B cell (primary cell): ENCODE measurements at regions not wholly inside any gene's neighbourhood (a gene's known extent, or its start where the extent isn't known, plus 50 kb on each side); places are given as distances from the start of the nearest gene placed in this dataset.

ENCODE experiments used
- EZH2 ChIP-seq: IDR thresholded peaks from 2 replicates; pipeline ENCODE4 v1.6.1; 2012; ENCODE audit warnings: borderline replicate concordance, low read depth, mild to moderate bottlenecking, moderate library complexity, low read length; ENCODE audit not compliant: insufficient read depth, poor library complexity, severe bottlenecking
- TF ChIP-seq, protein P1 (sequence below): fragments of 200-600 bp; IDR thresholded peaks from one replicate; pipeline ENCODE4 v1.8.0; 2022; ENCODE audit warnings: antibody characterized with exemption, mild to moderate bottlenecking

DNA sequence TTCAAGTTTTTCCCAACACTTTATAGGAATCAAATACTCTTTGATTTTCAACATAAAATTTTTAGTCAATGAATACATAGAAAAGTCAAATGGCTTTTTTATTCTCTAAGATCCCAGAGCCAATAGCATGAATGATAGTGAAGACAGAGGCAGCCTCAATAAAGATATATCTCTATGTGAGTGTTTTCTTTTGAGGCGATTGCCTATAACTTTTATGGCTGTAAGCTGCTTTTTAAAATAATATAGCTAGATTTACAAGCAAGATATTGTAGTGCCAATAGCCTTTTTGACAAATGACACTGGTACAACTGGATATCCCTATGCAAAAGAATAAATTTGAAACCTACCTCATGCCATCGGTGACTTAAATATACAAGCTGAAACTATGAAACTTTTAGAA is 1705.2 kb upstream of the PCDH20 start:
- TF ChIP-seq EZH2, result no peak
- TF ChIP-seq, protein P1, sequence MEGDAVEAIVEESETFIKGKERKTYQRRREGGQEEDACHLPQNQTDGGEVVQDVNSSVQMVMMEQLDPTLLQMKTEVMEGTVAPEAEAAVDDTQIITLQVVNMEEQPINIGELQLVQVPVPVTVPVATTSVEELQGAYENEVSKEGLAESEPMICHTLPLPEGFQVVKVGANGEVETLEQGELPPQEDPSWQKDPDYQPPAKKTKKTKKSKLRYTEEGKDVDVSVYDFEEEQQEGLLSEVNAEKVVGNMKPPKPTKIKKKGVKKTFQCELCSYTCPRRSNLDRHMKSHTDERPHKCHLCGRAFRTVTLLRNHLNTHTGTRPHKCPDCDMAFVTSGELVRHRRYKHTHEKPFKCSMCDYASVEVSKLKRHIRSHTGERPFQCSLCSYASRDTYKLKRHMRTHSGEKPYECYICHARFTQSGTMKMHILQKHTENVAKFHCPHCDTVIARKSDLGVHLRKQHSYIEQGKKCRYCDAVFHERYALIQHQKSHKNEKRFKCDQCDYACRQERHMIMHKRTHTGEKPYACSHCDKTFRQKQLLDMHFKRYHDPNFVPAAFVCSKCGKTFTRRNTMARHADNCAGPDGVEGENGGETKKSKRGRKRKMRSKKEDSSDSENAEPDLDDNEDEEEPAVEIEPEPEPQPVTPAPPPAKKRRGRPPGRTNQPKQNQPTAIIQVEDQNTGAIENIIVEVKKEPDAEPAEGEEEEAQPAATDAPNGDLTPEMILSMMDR, result no peak
